Trophoblast cell (in vitro differentiated cells and primary cell): ENCODE measurements at regions not wholly inside any gene's neighbourhood (a gene's known extent, or its start where the extent isn't known, plus 50 kb on each side); places are given as distances from the start of the nearest gene placed in this dataset.

ENCODE experiments used
- DNase-seq, 2 donors: peaks; one replicate each; pipeline ENCODE4 v3.0.0-alpha.2; 2016
- H2AFZ ChIP-seq: 2 replicates; pipeline ENCODE4 v1.6.1; 2013; ENCODE audit warnings: low read length, moderate library complexity, mild to moderate bottlenecking; ENCODE audit not compliant: insufficient read depth, poor library complexity
- H2AK5ac ChIP-seq: 2 replicates; pipeline ENCODE4 v1.6.1; 2013; ENCODE audit warnings: mild to moderate bottlenecking, low read length
- H2BK120ac ChIP-seq: 2 replicates; pipeline ENCODE4 v1.6.1; 2013; ENCODE audit warnings: low read length, mild to moderate bottlenecking, moderate library complexity; ENCODE audit not compliant: insufficient read depth, poor library complexity
- H2BK12ac ChIP-seq: 2 replicates; pipeline ENCODE4 v1.6.1; 2013; ENCODE audit warnings: mild to moderate bottlenecking, low read length, moderate library complexity
- H2BK5ac ChIP-seq: 2 replicates; pipeline ENCODE4 v1.6.1; 2013; ENCODE audit warnings: low read length, low read depth, moderate library complexity, mild to moderate bottlenecking; ENCODE audit not compliant: poor library complexity
- H3K14ac ChIP-seq: 2 replicates; pipeline ENCODE4 v1.6.1; 2013; ENCODE audit warnings: mild to moderate bottlenecking, low read length
- H3K18ac ChIP-seq: 2 replicates; pipeline ENCODE4 v1.6.1; 2013; ENCODE audit warnings: mild to moderate bottlenecking, low read length
- H3K23ac ChIP-seq: 2 replicates; pipeline ENCODE4 v1.6.1; 2013; ENCODE audit warnings: low read length
- H3K27ac ChIP-seq: 2 replicates; pipeline ENCODE4 v1.5.1; 2013; ENCODE audit warnings: low read depth, mild to moderate bottlenecking, inconsistent platforms, low read length, moderate library complexity
- H3K27me3 ChIP-seq: 2 replicates; pipeline ENCODE4 v1.6.1; 2013; ENCODE audit warnings: inconsistent platforms, mild to moderate bottlenecking, low read length, moderate library complexity; ENCODE audit not compliant: insufficient read depth
- H3K36me3 ChIP-seq, 2 experiments: 1 replicate in 1 of 2; 2 replicates in 1 of 2; pipeline ENCODE4 v1.6.1; 2013; ENCODE audit warnings: low read length in 2 of 2, mild to moderate bottlenecking in 2 of 2, moderate library complexity in 1 of 2; ENCODE audit not compliant: insufficient read depth in 2 of 2, control insufficient read depth in 1 of 2
- H3K4ac ChIP-seq: 2 replicates; pipeline ENCODE4 v1.6.1; 2013; ENCODE audit warnings: low read depth, mild to moderate bottlenecking, low read length, moderate library complexity
- H3K4me1 ChIP-seq, 2 experiments: 1 replicate in 1 of 2; 2 replicates in 1 of 2; pipeline ENCODE4 v1.6.1; 2013; ENCODE audit warnings: low read length in 2 of 2, mild to moderate bottlenecking in 2 of 2, moderate library complexity in 1 of 2; ENCODE audit not compliant: insufficient read depth in 2 of 2, control insufficient read depth in 1 of 2
- H3K4me2 ChIP-seq: 2 replicates; pipeline ENCODE4 v1.6.1; 2013; ENCODE audit warnings: inconsistent platforms, mild to moderate bottlenecking, low read length, moderate library complexity
- H3K4me3 ChIP-seq: 2 replicates; pipeline ENCODE4 v1.5.1; 2013; ENCODE audit warnings: mild to moderate bottlenecking, low read depth, low read length, inconsistent platforms
- H3K79me1 ChIP-seq: one replicate; pipeline ENCODE4 v1.6.1; 2013; ENCODE audit warnings: low read length
- H3K79me2 ChIP-seq: 2 replicates; pipeline ENCODE4 v1.6.1; 2013; ENCODE audit warnings: low read length, mild to moderate bottlenecking; ENCODE audit not compliant: control insufficient read depth, insufficient read depth, poor library complexity
- H3K9ac ChIP-seq: 2 replicates; pipeline ENCODE4 v1.6.1; 2013; ENCODE audit warnings: mild to moderate bottlenecking, low read length
- H3K9me3 ChIP-seq: 2 replicates; pipeline ENCODE4 v1.6.1; 2013; ENCODE audit warnings: low read depth, mild to moderate bottlenecking, control low read depth, inconsistent platforms, low read length; ENCODE audit not compliant: insufficient read depth
- H4K12ac ChIP-seq: 2 replicates; pipeline ENCODE4 v1.6.1; 2013; ENCODE audit warnings: low read depth, mild to moderate bottlenecking, low read length, moderate library complexity
- H4K8ac ChIP-seq: 2 replicates; pipeline ENCODE4 v1.6.1; 2013; ENCODE audit warnings: low read depth, mild to moderate bottlenecking, low read length, moderate library complexity
- H4K91ac ChIP-seq: one replicate; pipeline ENCODE4 v1.6.1; 2013; ENCODE audit warnings: low read depth, mild to moderate bottlenecking, low read length, moderate library complexity
- WGBS: extraction: QIAGEN DNeasy Blood & Tissue Kit; methylation state at CpG from one replicate; pipeline ENCODE4 v1.1.7; 2013; ENCODE audit warnings: missing lambda C conversion rate; ENCODE audit not compliant: insufficient read length, insufficient coverage; ENCODE audit errors: extremely low coverage; 5-methylcytosine and 5-hydroxymethylcytosine counted together

DNA sequence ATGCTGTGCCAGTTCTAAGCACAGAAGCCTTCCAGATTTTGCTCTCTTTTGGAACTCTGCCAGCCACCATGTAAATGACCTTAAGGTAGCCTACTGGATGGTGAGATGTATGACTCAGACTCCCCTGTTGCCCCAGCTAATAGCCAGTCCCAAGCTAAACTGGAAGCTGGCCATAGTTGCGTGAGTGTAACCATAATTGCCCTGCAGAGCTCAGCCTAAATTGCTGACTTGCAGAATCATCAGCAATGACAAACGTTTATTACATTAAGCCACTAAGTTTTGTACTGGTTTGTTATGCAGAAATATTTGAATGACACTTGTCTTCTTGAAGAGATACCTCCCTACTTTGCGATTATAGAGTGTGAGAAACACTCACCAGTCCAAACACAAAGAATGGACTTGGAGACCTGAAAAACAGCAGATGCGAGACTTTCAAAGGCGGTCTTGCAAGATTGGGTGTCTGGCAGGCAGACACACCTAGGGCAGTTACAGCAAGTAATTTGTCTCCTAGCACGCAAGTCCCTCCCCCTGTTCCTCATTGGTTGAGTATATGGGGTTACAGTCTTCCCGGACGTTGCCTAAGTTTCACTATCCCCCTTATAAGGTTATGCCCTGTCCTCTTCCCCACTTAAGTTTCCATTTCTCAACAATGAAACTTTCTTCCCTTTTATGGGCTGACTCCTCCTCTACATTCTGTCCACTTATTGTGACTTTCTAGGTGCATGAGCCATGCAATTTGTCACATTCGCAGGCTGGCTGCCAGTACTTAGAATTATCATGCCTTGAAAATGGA lies 83.6 kb upstream of the XCR1 start:
- Histone ChIP-seq H3K4me3 (no peak overlapping the region), H4K12ac (no peak overlapping the region), H3K9ac (no peak overlapping the region), H3K27me3 (no peaks in the 10 kb centered on the region), H2AK5ac (no peak overlapping the region), H3K4me1 (peaks cover 5 to 14% of the 10 kb centered on the region in 2 experiments), H3K4me2 (no peak overlapping the region), H3K27ac (peak overlapping the region; percentile 64), H2AFZ (no peak overlapping the region), H3K36me3 (peaks cover 2% of the 10 kb centered on the region in 2 experiments), H3K79me2 (peaks cover 2% of the 10 kb centered on the region), H3K18ac (no peak overlapping the region), H3K79me1 (peaks cover 33% of the 10 kb centered on the region), H2BK12ac (peak overlapping the region; percentile 20), H2BK120ac (peak overlapping the region; percentile 4), H3K4ac (no peak overlapping the region), H3K23ac (no peak overlapping the region), H4K8ac (no peak overlapping the region), H3K14ac (peak overlapping the region; percentile 4), H3K9me3 (no peaks in the 10 kb centered on the region), H2BK5ac (peak overlapping the region; percentile 17), H4K91ac (no peak overlapping the region)
- WGBS, result no CpG with 5 or more reads among the region's 9 CpGs
- DNase-seq, result peak; percentile 71 to 82

GRCh38 chr3:46107682-46108081 lies 80.4 kb upstream of the XCR1 start:
- no CpG with 5 or more reads among the region's 4 CpGs for WGBS
- Histone ChIP-seq H2AFZ (no peak overlapping the region), H2AK5ac (no peak overlapping the region), H3K18ac (no peak overlapping the region), H2BK12ac (peak overlapping the region; percentile 54), H3K23ac (no peak overlapping the region), H4K8ac (no peak overlapping the region), H3K9me3 (no peaks in the 10 kb centered on the region), H4K12ac (no peak overlapping the region), H3K14ac (peak overlapping the region; percentile 55), H3K27ac (no peak overlapping the region), H2BK5ac (no peak overlapping the region), H3K4ac (no peak overlapping the region), H3K27me3 (no peaks in the 10 kb centered on the region), H3K79me2 (no peaks in the 10 kb centered on the region), H2BK120ac (no peak overlapping the region), H4K91ac (no peak overlapping the region), H3K36me3 (no peaks in the 10 kb centered on the region), H3K79me1 (peaks cover 16% of the 10 kb centered on the region), H3K4me2 (no peak overlapping the region), H3K4me3 (no peak overlapping the region), H3K9ac (no peak overlapping the region), H3K4me1 (peaks cover 5 to 16% of the 10 kb centered on the region in 2 experiments)
- no peak for DNase-seq

GRCh38 chr3:46105306-46105919 lies 78.1 kb upstream of the XCR1 start:
- Histone ChIP-seq H3K36me3 (no peaks in the 10 kb centered on the region), H2BK12ac (no peak overlapping the region), H4K12ac (no peak overlapping the region), H3K14ac (no peak overlapping the region), H3K79me2 (no peaks in the 10 kb centered on the region), H2BK120ac (no peak overlapping the region), H3K79me1 (peaks cover 6% of the 10 kb centered on the region), H3K27ac (no peak overlapping the region), H3K18ac (no peak overlapping the region), H4K91ac (no peak overlapping the region), H2AK5ac (no peak overlapping the region), H3K4me3 (no peak overlapping the region), H3K9ac (no peak overlapping the region), H4K8ac (no peak overlapping the region), H3K4me1 (peaks cover 5 to 13% of the 10 kb centered on the region in 2 experiments), H3K4ac (no peak overlapping the region), H2BK5ac (no peak overlapping the region), H3K4me2 (no peak overlapping the region), H3K27me3 (no peaks in the 10 kb centered on the region), H3K23ac (no peak overlapping the region), H2AFZ (no peak overlapping the region), H3K9me3 (no peaks in the 10 kb centered on the region)
- no peak for DNase-seq
- no CpG with 5 or more reads among the region's 4 CpGs for WGBS

DNA sequence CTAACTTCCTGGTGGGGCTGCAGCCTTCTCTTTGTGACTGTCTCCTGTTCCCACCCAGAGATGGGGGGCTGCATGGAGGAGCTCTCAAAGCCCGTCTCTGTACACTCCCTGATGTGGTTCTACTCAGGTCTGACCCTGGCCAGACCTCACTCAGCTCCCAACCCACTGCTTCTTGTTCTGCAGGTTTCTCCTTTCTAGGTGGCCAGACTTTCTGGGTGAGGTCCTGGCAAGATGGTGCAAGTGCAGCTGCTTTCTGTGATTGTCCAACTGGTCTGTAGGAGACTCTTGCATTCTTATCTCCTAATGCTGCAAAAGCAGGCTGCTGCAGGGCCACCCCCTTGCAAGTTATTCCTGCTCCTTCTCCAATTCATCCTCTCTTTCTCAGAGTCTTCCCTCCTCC lies 77.4 kb upstream of the XCR1 start:
- H4K12ac ChIP-seq, result no peak overlapping the region
- H2AFZ ChIP-seq, result no peak overlapping the region
- no peak overlapping the region for H2BK5ac ChIP-seq
- no peak overlapping the region for H3K23ac ChIP-seq
- no peak overlapping the region for H3K14ac ChIP-seq
- no peaks in the 10 kb centered on the region for H3K79me2 ChIP-seq
- H2BK120ac ChIP-seq, result no peak overlapping the region
- WGBS, result no CpG with 5 or more reads among the region's 1 CpG
- DNase-seq, result no peak
- H3K9me3 ChIP-seq, result no peaks in the 10 kb centered on the region
- H4K91ac ChIP-seq, result no peak overlapping the region
- no peak overlapping the region for H3K27ac ChIP-seq
- peaks cover 6% of the 10 kb centered on the region for H3K79me1 ChIP-seq
- peaks cover 5 to 13% of the 10 kb centered on the region in 2 experiments for H3K4me1 ChIP-seq
- no peaks in the 10 kb centered on the region for H3K36me3 ChIP-seq
- no peak overlapping the region for H3K4me2 ChIP-seq
- H2AK5ac ChIP-seq, result no peak overlapping the region
- no peak overlapping the region for H3K4ac ChIP-seq
- no peak overlapping the region for H3K9ac ChIP-seq
- H3K18ac ChIP-seq, result no peak overlapping the region
- H3K27me3 ChIP-seq, result no peaks in the 10 kb centered on the region
- no peak overlapping the region for H4K8ac ChIP-seq
- H3K4me3 ChIP-seq, result no peak overlapping the region
- no peak overlapping the region for H2BK12ac ChIP-seq
